ENCODE measurements at regions not wholly inside any gene's neighbourhood (a gene's known extent, or its start where the extent isn't known, plus 50 kb on each side); places are given as distances from the start of the nearest gene placed in this dataset.

GRCh38 chr15:98174286-98174685 lies 213.8 kb downstream of the ARRDC4 start:
- TF ChIP-seq CTCF (IDR thresholded peaks at IDR 0.05) (no peak), POLR2A (IDR thresholded peaks at IDR 0.05) (no peak), POLR2AphosphoS5 (IDR thresholded peaks at IDR 0.05) (no peak)
